PFSK-1 (cell line): ENCODE measurements at regions not wholly inside any gene's neighbourhood (a gene's known extent, or its start where the extent isn't known, plus 50 kb on each side); places are given as distances from the start of the nearest gene placed in this dataset.

ENCODE experiments used
- REST ChIP-seq, 2 experiments: IDR thresholded peaks; 2 replicates each; pipeline versions ENCODE4 v1.6.1 to v1.8.0; 2011 to 2012; ENCODE audit warnings: low read depth in 2 of 2, low read length in 2 of 2, control low read depth in 1 of 2, inconsistent platforms in 1 of 2, mild to moderate bottlenecking in 1 of 2, moderate library complexity in 1 of 2; ENCODE audit not compliant: insufficient read depth in 1 of 2
- SIN3A ChIP-seq: IDR thresholded peaks from 2 replicates; pipeline ENCODE4 v1.6.1; 2012; ENCODE audit warnings: mild to moderate bottlenecking, low read length, moderate library complexity, borderline replicate concordance; ENCODE audit not compliant: insufficient read depth
- TAF1 ChIP-seq: IDR thresholded peaks from 2 replicates; pipeline ENCODE4 v1.6.1; 2012; ENCODE audit warnings: low read length, control low read depth, borderline replicate concordance; ENCODE audit not compliant: insufficient read depth

GRCh38 chr6:144340541-144341371 is 55.6 kb downstream of the UTRN start:
- no peak for TF ChIP-seq TAF1
- TF ChIP-seq REST (IDR thresholded peaks at IDR 0.05; ENCODE audit: insufficient read depth in 1 of 2, low read depth in 2 of 2, low read length in 2 of 2) = no peak
- no peak for TF ChIP-seq SIN3A
